IMR-90 (cell line): ENCODE measurements at regions not wholly inside any gene's neighbourhood (a gene's known extent, or its start where the extent isn't known, plus 50 kb on each side); places are given as distances from the start of the nearest gene placed in this dataset.

Experiments used
- ATAC-seq: fragments of 200-7000 bp; cut with Tn5 transposase; 2 replicates; pipeline ENCODE4 v1.9.1; 2020; ENCODE audit warnings: low read depth, mild to moderate bottlenecking, moderate library complexity
- BruUV-seq: library from RNA; stranded (reverse); fragments of 400-500 nt; replicated peaks from 2 replicates; lab custom pipeline; 2021; lab: Mats Ljungman, UMichigan
- CTCF ChIA-PET: fragments of 300-600 bp; formaldehyde crosslinking; extraction: SDS; loops from one replicate; lab custom pipeline; 2021; ENCODE audit warnings: antibody characterized with exemption; lab: Yijun Ruan, JAX
- POLR2A ChIA-PET: fragments of 300-600 bp; sonication (Branson Sonifier 250); formaldehyde crosslinking; loops from one replicate; lab custom pipeline; 2022; ENCODE audit warnings: antibody characterized with exemption; ENCODE audit not compliant: unreplicated experiment; lab: Charles Lee
- DNase-seq: peaks from one replicate; pipeline ENCODE4 v3.0.0; 2013
- H2AFZ ChIP-seq: replicated peaks from 2 replicates; pipeline ENCODE3; 2013; ENCODE audit warnings: low read length, mild to moderate bottlenecking; ENCODE audit not compliant: poor library complexity
- H2AK5ac ChIP-seq: 2 replicates; pipeline ENCODE4 v1.6.1; 2013; ENCODE audit warnings: low read depth, low read length, inconsistent platforms
- H2AK9ac ChIP-seq: replicated peaks from 2 replicates; pipeline ENCODE3; 2013; ENCODE audit warnings: mild to moderate bottlenecking, low read depth, low read length, moderate library complexity; ENCODE audit not compliant: poor library complexity
- H2BK120ac ChIP-seq: 2 replicates; pipeline ENCODE4 v1.6.1; 2013; ENCODE audit warnings: low read depth, low read length, inconsistent platforms
- H2BK15ac ChIP-seq: 3 replicates; pipeline ENCODE4 v1.6.1; 2013; ENCODE audit warnings: low read depth, low read length, inconsistent platforms
- H2BK20ac ChIP-seq: 2 replicates; pipeline ENCODE4 v1.6.1; 2013; ENCODE audit warnings: low read depth, mild to moderate bottlenecking, inconsistent platforms, low read length, moderate library complexity
- H2BK5ac ChIP-seq: 2 replicates; pipeline ENCODE4 v1.6.1; 2013; ENCODE audit warnings: mild to moderate bottlenecking, low read depth, low read length, inconsistent platforms; ENCODE audit not compliant: poor library complexity, severe bottlenecking
- H3K14ac ChIP-seq: replicated peaks from 2 replicates; pipeline ENCODE4 v1.6.1; 2013; ENCODE audit warnings: low read depth, low read length, inconsistent platforms
- H3K18ac ChIP-seq: 2 replicates; pipeline ENCODE4 v1.6.1; 2013; ENCODE audit warnings: low read depth, low read length, control low read depth
- H3K23ac ChIP-seq: 2 replicates; pipeline ENCODE4 v1.6.1; 2013; ENCODE audit warnings: low read depth, low read length, inconsistent platforms
- H3K27ac ChIP-seq: 2 replicates; pipeline ENCODE4 v1.5.1; 2013; ENCODE audit warnings: mild to moderate bottlenecking, control low read depth, low read length; ENCODE audit not compliant: insufficient read depth
- H3K27me3 ChIP-seq: 2 replicates; pipeline ENCODE4 v1.6.1; 2013; ENCODE audit warnings: low read length; ENCODE audit not compliant: control insufficient read depth, insufficient read depth
- H3K36me3 ChIP-seq: 2 replicates; pipeline ENCODE4 v1.6.1; 2013; ENCODE audit warnings: low read length, mixed read lengths; ENCODE audit not compliant: control insufficient read depth, insufficient read depth
- H3K4ac ChIP-seq: 2 replicates; pipeline ENCODE4 v1.6.1; 2013; ENCODE audit warnings: low read depth, low read length, inconsistent platforms
- H3K4me1 ChIP-seq: 2 replicates; pipeline ENCODE4 v1.6.1; 2013; ENCODE audit warnings: low read length, mixed read lengths; ENCODE audit not compliant: control insufficient read depth, insufficient read depth
- H3K4me2 ChIP-seq: 2 replicates; pipeline ENCODE4 v1.6.1; 2013; ENCODE audit warnings: low read depth, mild to moderate bottlenecking, control low read depth, low read length, moderate library complexity
- H3K4me3 ChIP-seq: 2 replicates; pipeline ENCODE4 v1.5.1; 2013; ENCODE audit warnings: low read depth, mild to moderate bottlenecking, control low read depth, low read length, moderate library complexity; ENCODE audit not compliant: insufficient read depth
- H3K56ac ChIP-seq: 2 replicates; pipeline ENCODE4 v1.6.1; 2013; ENCODE audit warnings: low read length, inconsistent platforms; ENCODE audit not compliant: insufficient read depth; ENCODE audit errors: extremely low read depth
- H3K79me1 ChIP-seq, 2 experiments: 2 replicates each; pipeline ENCODE4 v1.6.1; 2013; ENCODE audit warnings: low read length in 2 of 2, inconsistent platforms in 1 of 2, low read depth in 1 of 2
- H3K9ac ChIP-seq: 2 replicates; pipeline ENCODE4 v1.6.1; 2013; ENCODE audit warnings: low read depth, low read length, control low read depth
- H3K9me1 ChIP-seq: 2 replicates; pipeline ENCODE4 v1.6.1; 2013; ENCODE audit warnings: low read length, inconsistent platforms; ENCODE audit not compliant: insufficient read depth
- H3K9me3 ChIP-seq: 2 replicates; pipeline ENCODE4 v1.6.1; 2013; ENCODE audit warnings: low read length; ENCODE audit not compliant: control insufficient read depth, insufficient read depth
- H4K20me1 ChIP-seq: 2 replicates; pipeline ENCODE4 v1.6.1; 2013; ENCODE audit warnings: low read length, inconsistent platforms; ENCODE audit not compliant: insufficient read depth
- H4K5ac ChIP-seq: 2 replicates; pipeline ENCODE4 v1.6.1; 2013; ENCODE audit warnings: mild to moderate bottlenecking, low read depth, low read length, control low read depth
- H4K8ac ChIP-seq, 2 experiments: 2 replicates each; pipeline ENCODE4 v1.6.1; 2013; ENCODE audit warnings: low read depth in 2 of 2, low read length in 2 of 2, control low read depth in 1 of 2, inconsistent platforms in 1 of 2
- H4K91ac ChIP-seq: 2 replicates; pipeline ENCODE4 v1.6.1; 2013; ENCODE audit warnings: low read depth, low read length, inconsistent platforms; ENCODE audit not compliant: insufficient read depth
- FOS ChIP-seq: fragments of 150-350 bp; IDR thresholded peaks from 2 replicates; pipeline ENCODE4 v1.6.1; 2016; ENCODE audit warnings: low read depth, low read length
- MAFK ChIP-seq: IDR thresholded peaks from 2 replicates; pipeline ENCODE4 v1.6.1; 2012; ENCODE audit warnings: low read depth, low read length, improper control_type of control experiment
- MAZ ChIP-seq: IDR thresholded peaks from 2 replicates; pipeline ENCODE4 v1.6.1; 2012; ENCODE audit warnings: low read depth, mild to moderate bottlenecking, low read length, improper control_type of control experiment, moderate library complexity, borderline replicate concordance
- MXI1 ChIP-seq: IDR thresholded peaks from 2 replicates; pipeline ENCODE4 v1.6.1; 2012; ENCODE audit warnings: low read depth, mild to moderate bottlenecking, low read length, moderate library complexity, borderline replicate concordance
- NFE2L2 ChIP-seq: fragments of 150-350 bp; IDR thresholded peaks from 2 replicates; pipeline ENCODE4 v1.6.1; 2016; ENCODE audit warnings: low read depth, mild to moderate bottlenecking, low read length
- RCOR1 ChIP-seq: IDR thresholded peaks from 2 replicates; pipeline ENCODE4 v1.6.1; 2012; ENCODE audit warnings: mild to moderate bottlenecking, low read length, improper control_type of control experiment; ENCODE audit not compliant: insufficient replicate concordance
- USF2 ChIP-seq: fragments of 150-350 bp; IDR thresholded peaks from 2 replicates; pipeline ENCODE4 v1.6.1; 2017; ENCODE audit warnings: mild to moderate bottlenecking, antibody characterized with exemption, low read length, low read depth
- WGBS, 2 experiments: methylation state at CpG; one replicate each; pipeline versions ENCODE4 v1.1.5 to v1.1.7; 2013; ENCODE audit warnings: missing lambda C conversion rate in 2 of 2; ENCODE audit not compliant: insufficient read length in 1 of 2; ENCODE audit errors: extremely low coverage in 2 of 2; 5-methylcytosine and 5-hydroxymethylcytosine counted together
- dilution Hi-C: fragments of 300-500 bp; cut with HindIII; formaldehyde crosslinking; loops from one replicate; pipeline ENCODE4 v1.14.3; 2018; ENCODE audit warnings: low sequenced_read_pairs; ENCODE audit not compliant: unreplicated experiment
- in situ Hi-C: fragments of 300-500 bp; cut with MboI; formaldehyde crosslinking; loops from 3 replicates; pipeline ENCODE4 v1.14.3; 2019; ENCODE audit warnings: low sequenced_read_pairs, inconsistent platforms, mixed read lengths
- intact Hi-C: fragments of 100-400 bp; cut with micrococcal nuclease; formaldehyde crosslinking; loops from 2 replicates; pipeline ENCODE4 v1.10.0; 2022
- TF ChIP-seq, protein P1 (sequence below): conservative IDR thresholded peaks from 2 replicates; pipeline ENCODE4 v1.5.1; 2012; ENCODE audit warnings: mild to moderate bottlenecking, low read depth, low read length, improper control_type of control experiment

DNA sequence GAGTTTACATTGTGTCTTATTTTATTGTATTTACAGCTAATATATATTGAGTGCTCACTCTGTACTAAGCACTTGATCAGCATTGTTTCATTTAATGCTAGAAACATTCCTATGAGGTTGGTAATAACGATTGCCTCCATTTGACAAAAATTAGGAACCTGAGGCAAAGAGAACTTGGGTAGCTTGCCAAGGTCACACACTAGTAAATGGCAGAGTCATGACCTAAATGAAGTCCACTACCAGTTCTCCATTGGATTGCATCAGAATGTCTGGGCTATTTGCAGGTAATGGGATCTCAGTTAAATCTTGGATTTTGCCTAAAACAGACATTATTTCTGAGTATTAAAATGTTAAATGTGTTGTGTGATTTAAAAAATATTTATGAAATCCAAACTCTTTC lies 65.8 kb upstream of the CRIM1 start:
- Histone ChIP-seq H3K14ac (no peak overlapping the region), H3K56ac (no peak overlapping the region), H2BK5ac (no peak overlapping the region), H3K9me1 (no peaks in the 10 kb centered on the region), H3K36me3 (no peaks in the 10 kb centered on the region), H2BK15ac (no peak overlapping the region), H2AFZ (no peak overlapping the region), H3K9ac (no peak overlapping the region), H2AK5ac (no peak overlapping the region), H4K91ac (no peak overlapping the region), H3K4me3 (no peak overlapping the region), H4K8ac (no peak overlapping the region), H4K5ac (no peak overlapping the region), H3K4me2 (no peak overlapping the region), H3K27ac (no peak overlapping the region), H3K79me1 (no peaks in the 10 kb centered on the region), H2BK20ac (no peak overlapping the region), H2AK9ac (no peak overlapping the region), H3K4me1 (peaks cover 2% of the 10 kb centered on the region; the same call in 1 of the 2 replicates), H3K4ac (no peak overlapping the region), H3K18ac (no peak overlapping the region), H2BK120ac (no peak overlapping the region), H4K20me1 (no peaks in the 10 kb centered on the region), H3K23ac (no peak overlapping the region), H3K27me3 (no peaks in the 10 kb centered on the region), H3K9me3 (no peaks in the 10 kb centered on the region)
- no TSS peak for BruUV-seq
- in situ Hi-C loops (no loop called here), dilution Hi-C loops (no loop called here), intact Hi-C loops (no loop called here)
- ATAC-seq (no peak), DNase-seq (no peak)
- no peak for TF ChIP-seq USF2
- TF ChIP-seq MAFK, result no peak
- TF ChIP-seq MAZ, result no peak
- TF ChIP-seq FOS, result no peak
- TF ChIP-seq, protein P1, sequence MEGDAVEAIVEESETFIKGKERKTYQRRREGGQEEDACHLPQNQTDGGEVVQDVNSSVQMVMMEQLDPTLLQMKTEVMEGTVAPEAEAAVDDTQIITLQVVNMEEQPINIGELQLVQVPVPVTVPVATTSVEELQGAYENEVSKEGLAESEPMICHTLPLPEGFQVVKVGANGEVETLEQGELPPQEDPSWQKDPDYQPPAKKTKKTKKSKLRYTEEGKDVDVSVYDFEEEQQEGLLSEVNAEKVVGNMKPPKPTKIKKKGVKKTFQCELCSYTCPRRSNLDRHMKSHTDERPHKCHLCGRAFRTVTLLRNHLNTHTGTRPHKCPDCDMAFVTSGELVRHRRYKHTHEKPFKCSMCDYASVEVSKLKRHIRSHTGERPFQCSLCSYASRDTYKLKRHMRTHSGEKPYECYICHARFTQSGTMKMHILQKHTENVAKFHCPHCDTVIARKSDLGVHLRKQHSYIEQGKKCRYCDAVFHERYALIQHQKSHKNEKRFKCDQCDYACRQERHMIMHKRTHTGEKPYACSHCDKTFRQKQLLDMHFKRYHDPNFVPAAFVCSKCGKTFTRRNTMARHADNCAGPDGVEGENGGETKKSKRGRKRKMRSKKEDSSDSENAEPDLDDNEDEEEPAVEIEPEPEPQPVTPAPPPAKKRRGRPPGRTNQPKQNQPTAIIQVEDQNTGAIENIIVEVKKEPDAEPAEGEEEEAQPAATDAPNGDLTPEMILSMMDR, result no peak
- no peak for TF ChIP-seq RCOR1
- no peak for TF ChIP-seq MXI1
- no peak for TF ChIP-seq NFE2L2
- CTCF ChIA-PET, result no interaction called here
- WGBS, 2 experiments, result no CpG with 5 or more reads among the region's 1 CpG
- POLR2A ChIA-PET, result interaction anchor here (0.5 kb wide), 1 partner anchor 273 kb away, joined by 4 read pairs; no protein-coding TSS in a partner anchor
